Esophagus squamous epithelium (tissue), 4 donors: ENCODE measurements at regions not wholly inside any gene's neighbourhood (a gene's known extent, or its start where the extent isn't known, plus 50 kb on each side); places are given as distances from the start of the nearest gene placed in this dataset.

Experiments used
- CTCF ChIP-seq, 6 experiments: fragments of 450-650 bp in 4 of 6; fragments of 200-600 bp in 2 of 6; sonication (generic) in 2 of 6; IDR thresholded peaks; one replicate each; pipeline ENCODE4 v1.5.1; 2016 to 2019; ENCODE audit warnings: antibody characterized with exemption in 6 of 6, mild to moderate bottlenecking in 4 of 6, moderate library complexity in 4 of 6
- POLR2A ChIP-seq, 4 donors: fragments of 450-650 bp; IDR thresholded peaks; one replicate each; pipeline ENCODE4 v1.6.1; 2017; ENCODE audit warnings: antibody characterized with exemption in 4 of 4, mild to moderate bottlenecking in 4 of 4, moderate library complexity in 3 of 4

GRCh38 chr3:56929809-56930615, 128.3 kb upstream of the ARHGEF3 start:
- TF ChIP-seq CTCF (IDR thresholded peaks at IDR 0.05), result no peak
- no peak for TF ChIP-seq POLR2A (IDR thresholded peaks at IDR 0.05)
